ENCODE measurements at regions not wholly inside any gene's neighbourhood (a gene's known extent, or its start where the extent isn't known, plus 50 kb on each side); places are given as distances from the start of the nearest gene placed in this dataset.

DNA sequence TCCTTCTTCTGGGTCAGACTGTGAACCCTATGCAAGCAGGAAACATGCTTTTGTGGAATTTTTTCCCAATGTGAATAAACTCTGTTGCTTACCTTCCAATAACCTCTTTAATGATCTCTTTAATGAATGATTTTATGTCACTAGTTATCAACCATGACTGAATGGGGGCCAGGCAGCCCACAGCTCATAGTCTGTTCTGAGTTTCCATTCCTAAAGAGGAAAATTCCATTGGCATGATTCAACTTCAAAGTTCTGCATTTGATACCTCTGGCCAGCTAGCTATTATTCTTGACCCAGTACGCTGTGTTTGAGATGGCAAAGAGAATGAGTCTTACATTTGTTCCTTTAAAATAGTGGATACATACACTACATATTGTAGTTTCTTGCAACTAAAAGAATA, 867.8 kb upstream of the CELF2 start:
- no peak for DNase-seq (ENCODE audit: low spot score)
- no peak for TF ChIP-seq CTCF (IDR thresholded peaks at IDR 0.05; ENCODE audit: borderline replicate concordance, control extremely low read depth, extremely low read depth, insufficient read depth, missing control alignments)
- in situ Hi-C loops (cut with MboI; ENCODE audit: low sequenced_read_pairs, unreplicated experiment) = no loop called here

- TF ChIP-seq CTCF (IDR thresholded peaks at IDR 0.05; ENCODE audit: borderline replicate concordance, control extremely low read depth, extremely low read depth, insufficient read depth, missing control alignments) = no peak
- DNase-seq (ENCODE audit: low spot score) = no peak
- in situ Hi-C loops (cut with MboI; ENCODE audit: low sequenced_read_pairs, unreplicated experiment) = no loop called here
Observed at GRCh38 chr10:10156917-10157600, 860.6 kb upstream of the CELF2 start.

- TF ChIP-seq CTCF (IDR thresholded peaks at IDR 0.05; ENCODE audit: borderline replicate concordance, control extremely low read depth, extremely low read depth, insufficient read depth, missing control alignments) = no peak
- in situ Hi-C loops (cut with MboI; ENCODE audit: low sequenced_read_pairs, unreplicated experiment) = no loop called here
Observed at GRCh38 chr10:10160821-10161312, 856.8 kb upstream of the CELF2 start.

GRCh38 chr10:10164848-10165247, 852.8 kb upstream of the CELF2 start:
- no peak for TF ChIP-seq CTCF (IDR thresholded peaks at IDR 0.05; ENCODE audit: borderline replicate concordance, control extremely low read depth, extremely low read depth, insufficient read depth, missing control alignments)
- in situ Hi-C loops (cut with MboI; ENCODE audit: low sequenced_read_pairs, unreplicated experiment) = no loop called here
- no peak for DNase-seq (ENCODE audit: low spot score)

More at GRCh38 chr10:10160821-10161312, 856.8 kb upstream of the CELF2 start:
- DNase-seq (ENCODE audit: low spot score) = no peak

DNA sequence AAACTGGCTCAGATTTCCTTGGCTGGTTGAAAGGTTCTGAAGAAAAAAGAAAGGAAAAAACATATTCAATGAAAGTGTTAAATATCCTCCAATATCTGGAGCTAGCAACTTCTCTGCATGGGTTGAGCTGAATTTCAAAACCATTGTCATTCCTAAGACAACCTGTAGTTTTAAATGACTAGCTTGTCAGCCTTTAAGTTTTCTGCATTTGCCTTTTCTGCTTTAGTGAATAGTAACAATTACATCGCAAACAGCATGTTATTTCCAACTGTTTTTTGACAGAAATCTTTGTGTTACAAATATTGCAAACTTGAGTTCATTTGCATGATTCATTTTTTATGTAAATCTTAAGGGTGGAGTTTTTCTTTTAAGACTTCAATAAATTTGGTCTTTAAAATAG, 852.3 kb upstream of the CELF2 start:
- in situ Hi-C loops (cut with MboI; ENCODE audit: low sequenced_read_pairs, unreplicated experiment) = no loop called here
- no peak for TF ChIP-seq CTCF (IDR thresholded peaks at IDR 0.05; ENCODE audit: borderline replicate concordance, control extremely low read depth, extremely low read depth, insufficient read depth, missing control alignments)
- DNase-seq (ENCODE audit: low spot score) = no peak

- in situ Hi-C loops (cut with MboI; ENCODE audit: low sequenced_read_pairs, unreplicated experiment) = no loop called here
- no peak for DNase-seq (ENCODE audit: low spot score)
- no peak for TF ChIP-seq CTCF (IDR thresholded peaks at IDR 0.05; ENCODE audit: borderline replicate concordance, control extremely low read depth, extremely low read depth, insufficient read depth, missing control alignments)
Observed at GRCh38 chr10:10178476-10178875, 839.2 kb upstream of the CELF2 start.
